AG10803 (cell line): ENCODE measurements at regions not wholly inside any gene's neighbourhood (a gene's known extent, or its start where the extent isn't known, plus 50 kb on each side); places are given as distances from the start of the nearest gene placed in this dataset.
"Not testable (repeated sequence)": the region's sequence is repeated elsewhere in the genome, so short reads cannot be mapped to it uniquely, and the experiment has no call there.

Source experiments
- DNase-seq: peaks from one replicate; pipeline ENCODE4 v3.0.0; 2010; ENCODE audit warnings: low read depth
- H3K4me3 ChIP-seq: 2 replicates; pipeline ENCODE4 v1.5.1; 2011; ENCODE audit warnings: mild to moderate bottlenecking, low read length, control low read depth
- TF ChIP-seq, protein P1 (sequence below): conservative IDR thresholded peaks from 2 replicates; pipeline ENCODE4 v1.5.1; 2011; ENCODE audit warnings: mild to moderate bottlenecking, low read length, control low read depth, inconsistent platforms

DNA sequence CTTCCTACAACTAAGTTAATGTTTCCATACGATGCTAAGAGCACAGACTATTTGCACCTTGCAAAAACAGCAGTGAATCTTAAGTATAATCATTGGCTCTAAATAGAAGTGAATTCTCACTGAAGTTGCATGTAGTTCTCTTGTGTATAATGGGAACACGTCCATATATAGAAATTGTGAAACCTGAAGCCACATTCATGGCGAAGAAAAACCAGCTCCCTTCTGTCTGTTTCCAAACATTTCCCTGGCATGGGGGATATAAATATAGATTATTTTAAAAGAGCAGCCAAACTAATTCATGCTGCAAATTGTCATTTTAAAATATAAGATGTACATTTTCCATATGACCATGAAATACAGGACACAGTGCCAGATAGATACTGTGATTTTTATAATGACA is 71.1 kb downstream of the TRAM1L1 start:
- H3K4me3 ChIP-seq, result no peak overlapping the region
- TF ChIP-seq, protein P1, sequence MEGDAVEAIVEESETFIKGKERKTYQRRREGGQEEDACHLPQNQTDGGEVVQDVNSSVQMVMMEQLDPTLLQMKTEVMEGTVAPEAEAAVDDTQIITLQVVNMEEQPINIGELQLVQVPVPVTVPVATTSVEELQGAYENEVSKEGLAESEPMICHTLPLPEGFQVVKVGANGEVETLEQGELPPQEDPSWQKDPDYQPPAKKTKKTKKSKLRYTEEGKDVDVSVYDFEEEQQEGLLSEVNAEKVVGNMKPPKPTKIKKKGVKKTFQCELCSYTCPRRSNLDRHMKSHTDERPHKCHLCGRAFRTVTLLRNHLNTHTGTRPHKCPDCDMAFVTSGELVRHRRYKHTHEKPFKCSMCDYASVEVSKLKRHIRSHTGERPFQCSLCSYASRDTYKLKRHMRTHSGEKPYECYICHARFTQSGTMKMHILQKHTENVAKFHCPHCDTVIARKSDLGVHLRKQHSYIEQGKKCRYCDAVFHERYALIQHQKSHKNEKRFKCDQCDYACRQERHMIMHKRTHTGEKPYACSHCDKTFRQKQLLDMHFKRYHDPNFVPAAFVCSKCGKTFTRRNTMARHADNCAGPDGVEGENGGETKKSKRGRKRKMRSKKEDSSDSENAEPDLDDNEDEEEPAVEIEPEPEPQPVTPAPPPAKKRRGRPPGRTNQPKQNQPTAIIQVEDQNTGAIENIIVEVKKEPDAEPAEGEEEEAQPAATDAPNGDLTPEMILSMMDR, result no peak
- DNase-seq, result no peak

- H3K4me3 ChIP-seq, result no peak overlapping the region
- DNase-seq, result no peak
- TF ChIP-seq, protein P1, result no peak
Measured at GRCh38 chr4:117010671-117011070, 74.7 kb downstream of the TRAM1L1 start.

DNA sequence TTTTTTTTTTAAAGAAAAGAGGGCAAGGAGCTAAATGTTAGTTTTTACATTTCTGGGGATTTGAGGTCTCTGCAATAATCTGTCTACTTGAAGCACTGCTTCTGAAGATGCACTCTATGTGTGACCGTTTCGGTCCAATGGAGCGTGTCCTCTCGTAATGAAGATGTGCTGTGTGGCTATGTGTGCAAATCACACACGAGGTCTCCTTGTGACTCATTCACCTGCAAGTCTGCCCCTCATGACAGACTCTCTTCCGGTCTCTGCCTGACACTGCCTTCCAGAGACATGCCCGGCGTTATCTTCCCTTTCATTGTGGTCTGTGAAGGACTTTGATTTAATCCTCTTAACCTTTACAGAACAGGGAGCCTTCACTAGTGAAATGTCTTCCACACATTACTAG is 84.3 kb downstream of the TRAM1L1 start:
- TF ChIP-seq, protein P1, result no peak
- H3K4me3 ChIP-seq, result no peak overlapping the region
- DNase-seq, result no peak

DNA sequence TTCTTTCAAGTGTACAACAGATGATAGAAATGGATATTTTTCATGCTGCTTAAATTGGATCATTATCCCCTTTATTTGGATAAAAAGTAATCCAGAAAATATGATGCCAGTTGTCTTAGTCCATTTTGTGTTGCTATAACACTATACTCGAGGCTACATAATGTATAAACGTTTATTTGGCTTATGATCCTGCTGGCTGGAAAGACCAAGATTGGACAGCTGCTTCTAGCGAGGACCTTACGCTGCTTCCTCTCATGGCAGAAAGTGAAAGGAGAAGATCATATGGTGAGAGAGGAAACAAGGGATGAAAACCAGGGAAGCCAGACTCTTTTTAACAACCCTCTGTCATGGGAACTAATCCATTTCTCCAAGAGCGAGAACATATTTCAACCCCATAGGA is 102.7 kb downstream of the TRAM1L1 start:
- DNase-seq, result no peak
- no peak overlapping the region for H3K4me3 ChIP-seq
- TF ChIP-seq, protein P1, result no peak

GRCh38 chr4:116980436-116980835 is 104.9 kb downstream of the TRAM1L1 start:
- not testable (repeated sequence) for DNase-seq

GRCh38 chr4:116959045-116959444 is 126.3 kb downstream of the TRAM1L1 start:
- no peak overlapping the region for H3K4me3 ChIP-seq
- TF ChIP-seq, protein P1, result no peak
- DNase-seq, result no peak

More at GRCh38 chr4:116980436-116980835, 104.9 kb downstream of the TRAM1L1 start:
- H3K4me3 ChIP-seq, result not testable (repeated sequence)

- TF ChIP-seq, protein P1, result no peak
- H3K4me3 ChIP-seq, result no peak overlapping the region
- no peak for DNase-seq
Measured at GRCh38 chr4:116953947-116954346, 131.4 kb downstream of the TRAM1L1 start.
